ENCODE measurements at regions not wholly inside any gene's neighbourhood (a gene's known extent, or its start where the extent isn't known, plus 50 kb on each side); places are given as distances from the start of the nearest gene placed in this dataset.

DNA sequence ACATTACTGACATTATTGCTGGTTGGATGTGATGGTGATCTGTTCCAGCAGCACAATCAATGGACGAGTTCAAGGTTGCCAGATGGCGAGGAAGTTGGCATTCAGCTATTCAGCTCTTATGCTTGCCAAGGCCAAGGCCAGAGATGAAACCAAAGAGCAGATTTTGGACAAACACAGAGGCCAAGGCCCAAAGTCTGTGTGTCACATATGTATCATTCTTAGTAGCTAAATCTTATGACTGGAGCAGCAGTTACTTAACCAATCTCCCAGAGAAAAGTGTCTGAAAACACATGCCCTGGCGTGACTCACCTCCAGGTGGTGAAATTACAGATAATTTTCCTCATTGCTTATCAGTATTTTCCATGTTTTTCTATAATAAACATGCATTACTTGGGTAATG, 189.0 kb upstream of the EGFLAM start:
- no peak for DNase-seq (ENCODE audit: low read depth)
- no peak overlapping the region for H3K4me3 ChIP-seq (ENCODE audit: low read length)
- TF ChIP-seq CTCF (conservative IDR thresholded peaks at IDR 0.05; ENCODE audit: low read length) = no peak

DNA sequence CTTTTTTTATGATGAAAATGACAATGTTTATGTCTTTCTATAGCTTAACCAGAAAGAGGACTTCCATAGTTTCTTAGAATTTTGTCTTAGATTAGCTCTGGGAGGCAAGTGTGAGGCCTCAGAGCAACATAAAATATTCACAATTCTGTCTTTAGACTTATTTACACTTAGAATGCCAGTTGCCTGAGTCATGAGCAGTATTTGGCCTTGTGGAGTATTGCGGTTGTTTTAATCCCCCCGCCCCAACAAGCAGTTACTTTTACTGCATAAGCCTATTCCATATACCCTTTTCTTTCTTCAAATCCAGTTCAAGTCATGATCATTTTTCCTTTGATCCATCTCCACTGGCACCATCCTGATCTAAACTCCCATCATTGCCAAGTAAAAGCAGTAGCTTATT, 198.0 kb upstream of the EGFLAM start:
- TF ChIP-seq CTCF (conservative IDR thresholded peaks at IDR 0.05; ENCODE audit: low read length) = no peak
- no peak overlapping the region for H3K4me3 ChIP-seq (ENCODE audit: low read length)

GRCh38 chr5:38059876-38060275, 198.5 kb upstream of the EGFLAM start:
- no peak for TF ChIP-seq CTCF (conservative IDR thresholded peaks at IDR 0.05; ENCODE audit: low read length)
- no peak overlapping the region for H3K4me3 ChIP-seq (ENCODE audit: low read length)
- DNase-seq (ENCODE audit: low read depth) = no peak

More for the DNA sequence above, 198.0 kb upstream of the EGFLAM start:
- DNase-seq (ENCODE audit: low read depth) = peak; percentile 13

- no peak overlapping the region for H3K4me3 ChIP-seq (ENCODE audit: low read length)
- no peak for TF ChIP-seq CTCF (conservative IDR thresholded peaks at IDR 0.05; ENCODE audit: low read length)
- DNase-seq (ENCODE audit: low read depth) = no peak
Measured at GRCh38 chr5:38051711-38052511, 206.4 kb upstream of the EGFLAM start.

DNA sequence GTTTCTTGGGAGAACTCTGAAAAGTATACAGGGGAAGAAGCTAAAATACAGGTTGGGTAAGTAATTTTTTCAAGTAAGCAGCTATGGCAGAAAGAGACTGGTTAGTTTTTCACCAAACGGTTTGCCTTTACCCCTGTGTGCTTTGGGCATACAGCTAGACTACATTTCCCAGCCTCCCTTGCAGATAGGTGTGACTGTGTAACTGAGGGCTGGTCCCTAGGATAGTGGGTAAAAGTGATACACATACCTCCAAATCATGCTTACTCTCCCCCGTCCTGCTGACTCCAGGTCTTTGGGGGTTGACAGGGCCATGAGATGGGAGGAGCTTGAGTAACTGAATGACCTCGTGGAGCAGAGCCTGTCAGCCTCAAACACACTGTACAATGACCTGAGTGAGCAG, 208.6 kb upstream of the GDNF start:
- no peak overlapping the region for H3K4me3 ChIP-seq (ENCODE audit: low read length)
- TF ChIP-seq CTCF (conservative IDR thresholded peaks at IDR 0.05; ENCODE audit: low read length) = no peak
- DNase-seq (ENCODE audit: low read depth) = no peak

- TF ChIP-seq CTCF (conservative IDR thresholded peaks at IDR 0.05; ENCODE audit: low read length) = no peak
- DNase-seq (ENCODE audit: low read depth) = no peak
- no peak overlapping the region for H3K4me3 ChIP-seq (ENCODE audit: low read length)
Measured at GRCh38 chr5:38046103-38046502, 206.3 kb upstream of the GDNF start.

DNA sequence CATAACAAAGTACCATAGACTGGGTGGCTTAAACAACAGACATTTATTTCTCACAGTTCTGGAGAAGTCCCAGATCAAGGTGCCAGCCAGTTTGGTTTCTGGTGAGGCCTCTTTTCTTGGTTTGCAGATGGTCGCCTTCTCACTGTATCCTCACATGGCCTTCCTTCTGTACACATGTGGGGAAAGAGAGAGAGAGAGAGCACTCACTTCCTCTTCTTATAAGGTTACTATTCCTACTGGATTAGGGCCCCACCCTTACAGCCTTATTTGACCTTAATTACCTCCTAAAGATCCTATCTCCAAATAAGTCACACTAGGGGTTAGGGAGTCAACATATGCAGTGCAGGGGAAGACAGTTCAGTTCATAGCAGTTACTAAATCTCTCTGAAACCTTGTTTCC, 205.6 kb upstream of the GDNF start:
- no peak for DNase-seq (ENCODE audit: low read depth)
- TF ChIP-seq CTCF (conservative IDR thresholded peaks at IDR 0.05; ENCODE audit: low read length) = no peak
- no peak overlapping the region for H3K4me3 ChIP-seq (ENCODE audit: low read length)
